Right lobe of liver (tissue), 6 donors: ENCODE measurements at regions not wholly inside any gene's neighbourhood (a gene's known extent, or its start where the extent isn't known, plus 50 kb on each side); places are given as distances from the start of the nearest gene placed in this dataset.

Experiments used
- ATAC-seq, 4 donors: fragments of 200-7000 bp; cut with Tn5 transposase; one replicate each; pipeline ENCODE4 v1.9.1; 2020; ENCODE audit warnings: mild to moderate bottlenecking in 4 of 4, moderate library complexity in 4 of 4
- DNase-seq, 3 donors: peaks; one replicate each; pipeline ENCODE4 v3.0.0-alpha.2; 2020
- H3K27ac ChIP-seq, 3 donors: fragments of 200-600 bp; one replicate each; pipeline ENCODE4 v1.8.0; 2022
- H3K27me3 ChIP-seq, 2 donors: fragments of 200-600 bp; one replicate each; pipeline ENCODE4 v1.8.0; 2022
- H3K36me3 ChIP-seq, 4 donors: fragments of 200-600 bp; sonication (generic) in 1 of 4; one replicate each; pipeline versions ENCODE4 v1.5.1 to v1.8.0; 2017 to 2022; ENCODE audit warnings: control low read depth in 1 of 4
- H3K4me1 ChIP-seq, 4 donors: fragments of 200-600 bp; sonication (generic) in 1 of 4; one replicate each; pipeline versions ENCODE4 v1.5.1 to v1.8.0; 2017 to 2022; ENCODE audit warnings: control low read depth in 1 of 4
- H3K4me3 ChIP-seq, 3 donors: fragments of 200-600 bp; one replicate each; pipeline ENCODE4 v1.8.0; 2022
- H3K9me3 ChIP-seq, 4 donors: fragments of 200-600 bp; sonication (generic) in 1 of 4; one replicate each; pipeline versions ENCODE4 v1.5.1 to v1.8.0; 2017 to 2022; ENCODE audit warnings: control low read depth in 1 of 4
- CTCF ChIP-seq, 4 donors: fragments of 200-600 bp in 3 of 4; fragments of 450-650 bp in 1 of 4; IDR thresholded peaks; one replicate each; pipeline versions ENCODE4 v1.5.1 to v1.8.0; 2016 to 2022; ENCODE audit warnings: antibody characterized with exemption in 4 of 4, mild to moderate bottlenecking in 2 of 4
- POLR2A ChIP-seq: fragments of 450-650 bp; IDR thresholded peaks from one replicate; pipeline ENCODE4 v1.6.1; 2017; ENCODE audit warnings: antibody characterized with exemption, mild to moderate bottlenecking
- WGBS: methylation state at CpG from one replicate; pipeline ENCODE4 v1.1.6; 2018; ENCODE audit warnings: low coverage, low lambda C conversion rate; ENCODE audit not compliant: insufficient coverage; ENCODE audit errors: missing lambda C conversion rate; 5-methylcytosine and 5-hydroxymethylcytosine counted together
- intact Hi-C, 2 donors: fragments of 100-400 bp; cut with DNase I; formaldehyde crosslinking; loops; one replicate each; pipeline versions ENCODE4 v1.11.2 to v1.14.1; 2022
- donor health status: DM: no; HTN: yes; CAD: no.
- donor health status: DM: no; HTN: no; CAD: no.
- donor health status: DM: no; HTN: no; CAD: no.
- donor health status: DM: no; HTN: yes; CAD: no.
- donor health status: DM: no; HTN: yes; CAD: no.

GRCh38 chr5:174622067-174622466 lies 102.3 kb upstream of the MSX2 start:
- TF ChIP-seq POLR2A (no peak), CTCF (IDR thresholded peaks at IDR 0.05) (no peak)
- no peak overlapping the region for H3K4me3 ChIP-seq
- ATAC-seq, result no peak
- no peaks in the 10 kb centered on the region for H3K4me1 ChIP-seq
- H3K9me3 ChIP-seq, result no peaks in the 10 kb centered on the region
- intact Hi-C loops, result no loop called here
- WGBS, result 82% methylated on average over 4 of the region's 4 CpGs
- DNase-seq, result no peak
- no peaks in the 10 kb centered on the region for H3K27me3 ChIP-seq
- H3K36me3 ChIP-seq, result no peaks in the 10 kb centered on the region
- no peak overlapping the region for H3K27ac ChIP-seq

- DNase-seq (no peak), ATAC-seq (no peak)
- Histone ChIP-seq H3K4me1 (no peaks in the 10 kb centered on the region), H3K9me3 (no peaks in the 10 kb centered on the region), H3K27ac (no peak overlapping the region), H3K27me3 (no peaks in the 10 kb centered on the region), H3K4me3 (no peak overlapping the region), H3K36me3 (no peaks in the 10 kb centered on the region)
- WGBS, result no CpG with 5 or more reads among the region's 1 CpG
- intact Hi-C loops, result no loop called here
- TF ChIP-seq CTCF (IDR thresholded peaks at IDR 0.05) (no peak), POLR2A (no peak)
Measured at GRCh38 chr5:174623018-174623417, 101.4 kb upstream of the MSX2 start.

- H3K9me3 ChIP-seq, result no peaks in the 10 kb centered on the region
- 38% methylated on average over 7 of the region's 7 CpGs for WGBS
- intact Hi-C loops, result no loop called here
- no peaks in the 10 kb centered on the region for H3K4me1 ChIP-seq
- H3K27me3 ChIP-seq, result no peaks in the 10 kb centered on the region
- no peak overlapping the region for H3K27ac ChIP-seq
- TF ChIP-seq CTCF (IDR thresholded peaks at IDR 0.05) (no peak), POLR2A (no peak)
- DNase-seq (no peak), ATAC-seq (no peak)
- no peaks in the 10 kb centered on the region for H3K36me3 ChIP-seq
- no peak overlapping the region for H3K4me3 ChIP-seq
Measured at GRCh38 chr5:174623433-174624019, 100.9 kb upstream of the MSX2 start.

- ATAC-seq (no peak), DNase-seq (no peak)
- intact Hi-C loops, result no loop called here
- Histone ChIP-seq H3K36me3 (no peaks in the 10 kb centered on the region), H3K27me3 (no peaks in the 10 kb centered on the region), H3K4me3 (no peak overlapping the region), H3K27ac (no peak overlapping the region), H3K9me3 (no peaks in the 10 kb centered on the region), H3K4me1 (no peaks in the 10 kb centered on the region)
- 55% methylated on average over 12 of the region's 12 CpGs for WGBS
- no peak for TF ChIP-seq CTCF (IDR thresholded peaks at IDR 0.05)
- TF ChIP-seq POLR2A, result no peak
Measured at GRCh38 chr5:174624733-174625522, 99.5 kb upstream of the MSX2 start.
